Superior temporal gyrus (tissue), 1 donor: ENCODE measurements at regions not wholly inside any gene's neighbourhood (a gene's known extent, or its start where the extent isn't known, plus 50 kb on each side); places are given as distances from the start of the nearest gene placed in this dataset.
"Not testable (repeated sequence)": the region's sequence is repeated elsewhere in the genome, so short reads cannot be mapped to it uniquely, and the experiment has no call there.

ENCODE experiments used
- DNase-seq: peaks from one replicate; pipeline ENCODE4 v3.0.0-alpha.2; 2016; ENCODE audit errors: extremely low spot score

GRCh38 chr5:40224421-40224820 is 455.3 kb upstream of the PTGER4 start:
- DNase-seq: no peak

GRCh38 chr5:40223884-40224402 is 455.8 kb upstream of the PTGER4 start:
- no peak for DNase-seq

GRCh38 chr5:40221796-40222195 is 457.9 kb upstream of the PTGER4 start:
- DNase-seq: no peak

GRCh38 chr5:40221255-40221654 is 458.5 kb upstream of the PTGER4 start:
- DNase-seq: no peak

DNA sequence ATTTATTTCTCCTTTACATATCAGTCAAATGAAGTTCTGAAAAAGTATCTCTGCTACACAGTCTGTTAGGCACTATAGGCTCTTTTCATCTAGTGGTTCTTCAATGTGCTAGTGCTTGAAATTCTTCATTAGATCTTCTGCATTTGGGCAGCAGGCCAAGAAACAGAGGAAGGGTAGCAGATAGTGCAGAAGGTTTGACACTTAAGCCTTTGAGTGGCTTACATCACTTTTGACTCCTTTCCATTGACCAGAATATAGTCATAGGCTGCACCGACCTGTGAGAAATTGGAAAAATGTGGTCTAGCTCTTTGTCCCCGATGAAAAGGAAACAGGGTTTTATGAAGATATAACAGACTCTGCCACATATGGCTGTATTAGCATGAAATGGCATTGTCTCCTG is 459.5 kb upstream of the PTGER4 start:
- DNase-seq: no peak

GRCh38 chr5:40217553-40217952 is 462.2 kb upstream of the PTGER4 start:
- no peak for DNase-seq

GRCh38 chr5:40210694-40211093 is 469.0 kb upstream of the PTGER4 start:
- no peak for DNase-seq

DNA sequence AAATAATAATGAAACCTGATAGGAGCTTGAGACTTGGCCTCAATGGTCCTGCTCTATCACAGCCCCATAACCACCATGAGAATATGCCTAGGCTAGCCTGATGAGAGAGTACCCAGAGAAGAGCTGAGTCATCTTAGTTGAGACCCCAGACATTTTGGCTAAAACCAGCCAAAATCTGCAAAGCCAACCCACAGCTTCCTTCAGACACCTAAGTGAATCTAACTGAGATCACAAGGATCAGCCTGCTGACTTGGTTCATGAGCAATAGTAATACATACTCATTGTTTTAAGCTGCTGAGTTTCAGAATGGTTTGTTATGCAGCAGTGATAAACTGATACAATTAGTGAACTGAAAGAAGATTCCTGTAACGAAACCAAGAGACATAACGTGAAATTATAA is 473.7 kb upstream of the PTGER4 start:
- no peak for DNase-seq

DNA sequence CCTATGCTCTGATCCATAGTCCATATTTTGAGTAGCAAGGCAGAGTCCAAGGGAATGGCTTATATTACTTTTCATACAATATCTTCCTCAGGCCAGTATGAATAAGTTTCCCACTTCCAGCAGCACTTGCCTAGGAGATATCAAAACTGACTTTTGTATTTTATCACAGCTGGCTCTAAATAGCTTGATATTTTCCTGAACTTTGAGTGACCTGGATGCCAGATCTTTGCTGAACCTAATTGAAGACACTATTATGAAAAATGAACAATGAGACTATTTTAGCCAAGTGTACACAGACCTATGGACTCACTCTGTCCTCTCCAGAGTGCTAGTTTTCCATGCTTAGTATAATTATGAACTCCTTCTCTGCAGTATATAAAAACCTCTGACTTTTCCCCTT is 475.6 kb upstream of the PTGER4 start:
- DNase-seq: no peak

- no peak for DNase-seq
These were observed 476.8 kb upstream of the PTGER4 start for GRCh38 chr5:40202814-40203440.

- DNase-seq: no peak
These were observed 481.0 kb upstream of the PTGER4 start for GRCh38 chr5:40198736-40199135.

- not testable (repeated sequence) for DNase-seq
These were observed 484.1 kb upstream of the PTGER4 start for GRCh38 chr5:40195574-40195973.

DNA sequence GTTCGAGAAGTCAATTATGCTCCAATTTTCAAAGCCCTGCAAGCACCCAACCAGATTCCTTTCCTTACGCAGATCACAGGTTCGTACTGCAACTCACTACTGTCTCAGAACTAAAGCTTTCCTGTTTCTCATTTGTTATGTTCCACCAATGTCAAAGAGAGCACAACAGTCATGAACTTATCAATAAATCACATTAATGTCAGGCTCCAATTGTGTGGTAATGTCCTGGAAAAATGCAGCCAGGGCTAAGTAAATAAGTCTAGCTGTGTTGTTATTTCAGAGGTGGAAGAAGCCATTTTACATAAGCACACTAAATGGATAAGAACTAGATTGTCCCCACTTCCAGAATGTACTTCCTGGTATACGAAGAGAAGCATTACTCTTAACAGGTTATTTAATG is 488.6 kb upstream of the PTGER4 start:
- DNase-seq: no peak

DNA sequence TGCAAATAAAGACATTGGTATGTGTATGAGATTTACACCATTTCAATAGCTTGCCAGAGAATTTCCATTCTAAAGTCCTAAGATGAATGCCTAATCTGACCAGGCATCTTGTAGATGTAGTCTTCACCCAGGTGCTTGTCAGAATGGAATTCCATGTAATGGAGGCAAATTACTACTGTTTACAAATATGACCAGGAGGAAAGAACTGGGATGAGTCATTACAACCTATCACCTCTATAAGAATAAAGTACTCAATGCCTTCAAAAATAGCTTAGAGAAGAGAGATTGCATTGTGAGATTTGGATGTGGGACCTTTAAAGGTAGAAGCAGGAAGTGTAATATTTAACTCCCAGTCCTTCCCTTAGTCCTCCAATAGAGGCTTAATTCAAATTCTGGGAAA is 507.0 kb upstream of the PTGER4 start:
- no peak for DNase-seq

GRCh38 chr5:40171971-40172370 is 507.7 kb upstream of the PTGER4 start:
- DNase-seq: no peak

GRCh38 chr5:40167283-40167682 is 512.4 kb upstream of the PTGER4 start:
- no peak for DNase-seq

GRCh38 chr5:40166802-40167201 is 512.9 kb upstream of the PTGER4 start:
- DNase-seq: no peak

- DNase-seq: no peak
These were observed 513.7 kb upstream of the PTGER4 start for GRCh38 chr5:40165789-40166728.

GRCh38 chr5:40165106-40165788 is 514.5 kb upstream of the PTGER4 start:
- no peak for DNase-seq

GRCh38 chr5:40160435-40160834 is 519.3 kb upstream of the PTGER4 start:
- DNase-seq: no peak

DNA sequence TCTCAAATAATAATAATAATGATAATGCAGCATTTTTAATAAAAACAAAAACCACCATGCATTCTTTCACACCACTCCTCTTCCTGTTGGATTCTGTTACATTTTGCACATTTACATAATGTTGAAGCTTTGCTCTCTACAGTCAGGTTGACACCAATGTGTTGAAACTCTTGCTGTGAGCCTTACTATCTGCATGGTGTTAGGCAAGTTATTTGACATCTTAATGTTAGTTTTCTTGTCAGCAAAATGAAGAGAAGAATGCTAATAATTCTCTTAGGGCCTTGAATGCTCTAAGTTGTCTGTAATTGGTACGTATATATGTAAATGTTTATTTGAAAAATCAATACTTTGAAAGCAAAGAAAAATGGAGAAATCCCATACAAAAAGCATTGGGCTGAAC is 525.5 kb upstream of the PTGER4 start:
- no peak for DNase-seq

- DNase-seq: no peak
These were observed 528.8 kb upstream of the PTGER4 start for GRCh38 chr5:40150896-40151295.
